ENCODE measurements at regions not wholly inside any gene's neighbourhood (a gene's known extent, or its start where the extent isn't known, plus 50 kb on each side); places are given as distances from the start of the nearest gene placed in this dataset.

- no peak for DNase-seq
- Histone ChIP-seq H3K36me3 (replicated peaks; ENCODE audit: insufficient read depth, low read length) (no peaks in the 10 kb centered on the region), H3K4me2 (ENCODE audit: low read depth, low read length) (no peak overlapping the region), H3K27ac (ENCODE audit: low read length) (no peak overlapping the region), H3K4me3 (ENCODE audit: low read length) (no peak overlapping the region), H3K9me3 (replicated peaks; ENCODE audit: insufficient read depth, low read length) (no peaks in the 10 kb centered on the region), H3K9ac (ENCODE audit: low read length) (no peak overlapping the region), H3K4me1 (ENCODE audit: low read length) (no peaks in the 10 kb centered on the region), H3K79me2 (ENCODE audit: low read length) (no peaks in the 10 kb centered on the region), H2AFZ (ENCODE audit: low read length) (no peak overlapping the region), H3K9me2 (replicated peaks; ENCODE audit: insufficient read depth, low read length) (no peaks in the 10 kb centered on the region), H3F3A (ENCODE audit: insufficient read depth, low read length) (no peaks in the 10 kb centered on the region), H4K20me1 (ENCODE audit: insufficient read depth, low read length) (no peaks in the 10 kb centered on the region), H3K27me3 (replicated peaks; ENCODE audit: insufficient read depth, low read length) (no peaks in the 10 kb centered on the region; the same call in 1 of the 2 replicates)
- TF ChIP-seq EZH2 (optimal IDR thresholded peaks at IDR 0.05; ENCODE audit: low read depth, low read length) (no peak), CTCF (IDR thresholded peaks at IDR 0.05; ENCODE audit: low read length) (no peak), EZH2phosphoT487 (IDR thresholded peaks at IDR 0.05; ENCODE audit: low read length) (no peak)
Measured at GRCh38 chr16:87125206-87126155, 191.7 kb downstream of the C16orf95 start.

GRCh38 chr16:87126403-87127025 lies 190.7 kb downstream of the C16orf95 start:
- H3K27ac ChIP-seq (ENCODE audit: low read length) = no peak overlapping the region
- H3K4me3 ChIP-seq (ENCODE audit: low read length) = no peak overlapping the region
- H3K9me2 ChIP-seq (replicated peaks; ENCODE audit: insufficient read depth, low read length) = no peaks in the 10 kb centered on the region
- no peaks in the 10 kb centered on the region for H3F3A ChIP-seq (ENCODE audit: insufficient read depth, low read length)
- no peaks in the 10 kb centered on the region; the same call in 1 of the 2 replicates for H3K27me3 ChIP-seq (replicated peaks; ENCODE audit: insufficient read depth, low read length)
- H3K36me3 ChIP-seq (replicated peaks; ENCODE audit: insufficient read depth, low read length) = no peaks in the 10 kb centered on the region
- no peak overlapping the region for H3K4me2 ChIP-seq (ENCODE audit: low read depth, low read length)
- no peaks in the 10 kb centered on the region for H3K9me3 ChIP-seq (replicated peaks; ENCODE audit: insufficient read depth, low read length)
- H3K9ac ChIP-seq (ENCODE audit: low read length) = no peak overlapping the region
- DNase-seq = no peak
- H2AFZ ChIP-seq (ENCODE audit: low read length) = no peak overlapping the region
- no peak for TF ChIP-seq CTCF (IDR thresholded peaks at IDR 0.05; ENCODE audit: low read length)
- TF ChIP-seq EZH2phosphoT487 (IDR thresholded peaks at IDR 0.05; ENCODE audit: low read length) = no peak
- TF ChIP-seq EZH2 (optimal IDR thresholded peaks at IDR 0.05; ENCODE audit: low read depth, low read length) = no peak
- no peaks in the 10 kb centered on the region for H3K79me2 ChIP-seq (ENCODE audit: low read length)
- no peaks in the 10 kb centered on the region for H4K20me1 ChIP-seq (ENCODE audit: insufficient read depth, low read length)
- H3K4me1 ChIP-seq (ENCODE audit: low read length) = no peaks in the 10 kb centered on the region

DNA sequence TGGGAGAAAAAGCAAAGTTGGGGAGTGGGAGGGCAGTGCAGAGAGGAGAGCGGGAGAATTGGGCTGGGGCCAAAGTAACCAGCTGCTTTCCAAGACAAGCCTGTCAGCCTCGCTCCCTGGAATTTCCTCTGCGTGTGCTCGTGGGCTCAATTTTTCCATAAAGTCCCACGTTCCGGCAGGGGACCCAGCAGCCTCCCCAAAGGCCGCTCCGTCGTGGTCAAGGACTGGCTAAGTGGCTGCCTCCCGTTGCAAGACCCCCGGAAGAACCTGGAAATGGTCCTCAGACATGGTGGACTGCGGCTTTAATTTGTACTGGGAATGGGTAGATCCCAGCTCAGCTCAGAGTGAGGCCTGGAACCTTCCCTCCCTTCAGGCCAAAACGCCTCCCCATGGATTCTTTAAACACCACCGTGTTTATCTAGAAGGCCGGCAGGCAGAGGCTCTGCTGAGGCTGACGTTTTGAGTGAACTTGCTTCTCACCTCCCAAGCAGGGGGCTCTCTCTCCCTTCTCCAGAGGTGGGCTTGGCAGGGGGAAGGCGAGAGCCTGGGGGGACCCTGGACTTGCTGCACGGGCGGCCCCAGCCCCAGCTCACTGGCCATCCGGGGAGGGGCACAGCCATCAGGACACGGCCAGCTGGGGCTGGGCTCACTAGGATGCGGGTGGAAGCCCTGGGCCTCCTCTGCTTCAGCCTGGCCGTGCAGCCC lies 190.0 kb downstream of the C16orf95 start:
- H3F3A ChIP-seq (ENCODE audit: insufficient read depth, low read length) = no peaks in the 10 kb centered on the region
- H3K36me3 ChIP-seq (replicated peaks; ENCODE audit: insufficient read depth, low read length) = no peaks in the 10 kb centered on the region
- H3K9me2 ChIP-seq (replicated peaks; ENCODE audit: insufficient read depth, low read length) = no peaks in the 10 kb centered on the region
- no peak overlapping the region for H3K9ac ChIP-seq (ENCODE audit: low read length)
- no peaks in the 10 kb centered on the region for H4K20me1 ChIP-seq (ENCODE audit: insufficient read depth, low read length)
- H3K4me2 ChIP-seq (ENCODE audit: low read depth, low read length) = no peak overlapping the region
- TF ChIP-seq EZH2phosphoT487 (IDR thresholded peaks at IDR 0.05; ENCODE audit: low read length) (no peak), CTCF (IDR thresholded peaks at IDR 0.05; ENCODE audit: low read length) (no peak), EZH2 (optimal IDR thresholded peaks at IDR 0.05; ENCODE audit: low read depth, low read length) (no peak)
- no peaks in the 10 kb centered on the region for H3K9me3 ChIP-seq (replicated peaks; ENCODE audit: insufficient read depth, low read length)
- H3K4me1 ChIP-seq (ENCODE audit: low read length) = no peaks in the 10 kb centered on the region
- no peaks in the 10 kb centered on the region for H3K79me2 ChIP-seq (ENCODE audit: low read length)
- DNase-seq = no peak
- H3K27me3 ChIP-seq (replicated peaks; ENCODE audit: insufficient read depth, low read length) = no peaks in the 10 kb centered on the region; the same call in 1 of the 2 replicates
- no peak overlapping the region for H3K4me3 ChIP-seq (ENCODE audit: low read length)
- H2AFZ ChIP-seq (ENCODE audit: low read length) = no peak overlapping the region
- H3K27ac ChIP-seq (ENCODE audit: low read length) = no peak overlapping the region
